GM12878 (cell line): ENCODE measurements at regions not wholly inside any gene's neighbourhood (a gene's known extent, or its start where the extent isn't known, plus 50 kb on each side); places are given as distances from the start of the nearest gene placed in this dataset.

ENCODE experiments used
- ATF2 ChIP-seq: IDR thresholded peaks from 2 replicates; pipeline ENCODE4 v1.6.1; 2012; ENCODE audit warnings: low read length, inconsistent platforms
- CBX5 ChIP-seq: sonication (generic); IDR thresholded peaks from 2 replicates; pipeline ENCODE4 v1.6.1; 2016; ENCODE audit warnings: low read depth, moderate library complexity, mild to moderate bottlenecking, inconsistent platforms
- CHD1 ChIP-seq: IDR thresholded peaks from 2 replicates; pipeline ENCODE4 v1.6.1; 2012; ENCODE audit warnings: low read depth, low read length, improper control_type of control experiment
- E4F1 ChIP-seq: fragments of 450-650 bp; IDR thresholded peaks from 2 replicates; pipeline ENCODE4 v1.6.1; 2018; ENCODE audit warnings: borderline replicate concordance, mild to moderate bottlenecking; ENCODE audit not compliant: partially characterized antibody
- EED ChIP-seq: sonication (generic); IDR thresholded peaks from 2 replicates; pipeline ENCODE4 v1.6.1; 2016; ENCODE audit warnings: antibody characterized with exemption, low read depth
- EGR1 ChIP-seq, 2 experiments: IDR thresholded peaks; 1 replicate in 1 of 2; 2 replicates in 1 of 2; pipeline ENCODE4 v1.6.1; 2011 to 2012; ENCODE audit warnings: low read depth in 2 of 2, low read length in 2 of 2, borderline replicate concordance in 1 of 2, mild to moderate bottlenecking in 1 of 2, moderate library complexity in 1 of 2
- FOXK2 ChIP-seq: fragments of 450-650 bp; IDR thresholded peaks from 2 replicates; pipeline ENCODE4 v1.6.1; 2017; ENCODE audit warnings: mild to moderate bottlenecking, moderate library complexity
- FOXM1 ChIP-seq: IDR thresholded peaks from 2 replicates; pipeline ENCODE4 v1.6.1; 2012; ENCODE audit warnings: low read depth, mild to moderate bottlenecking, inconsistent platforms, low read length, moderate library complexity
- MTA2 ChIP-seq: fragments of 450-650 bp; IDR thresholded peaks from 2 replicates; pipeline ENCODE4 v1.6.1; 2016; ENCODE audit warnings: low read depth, mild to moderate bottlenecking, moderate library complexity
- NFIC ChIP-seq: IDR thresholded peaks from 2 replicates; pipeline ENCODE4 v1.6.1; 2012; ENCODE audit warnings: low read depth, mild to moderate bottlenecking, inconsistent platforms, low read length, moderate library complexity
- NFYB ChIP-seq: IDR thresholded peaks from 2 replicates; pipeline ENCODE4 v1.6.1; 2011; ENCODE audit warnings: low read depth, mild to moderate bottlenecking, low read length, improper control_type of control experiment, moderate library complexity; ENCODE audit not compliant: insufficient read depth
- PKNOX1 ChIP-seq: fragments of 450-650 bp; IDR thresholded peaks from 2 replicates; pipeline ENCODE4 v1.6.1; 2016; ENCODE audit warnings: mild to moderate bottlenecking
- PML ChIP-seq: IDR thresholded peaks from 2 replicates; pipeline ENCODE4 v1.6.1; 2012; ENCODE audit warnings: low read length, inconsistent platforms
- RELA ChIP-seq: fragments of 450-650 bp; IDR thresholded peaks from 2 replicates; pipeline ENCODE4 v1.8.0; 2014; ENCODE audit warnings: borderline replicate concordance; ENCODE audit not compliant: partially characterized antibody
- RELB ChIP-seq: fragments of 450-650 bp; IDR thresholded peaks from 2 replicates; pipeline ENCODE4 v1.6.1; 2017; ENCODE audit warnings: low read depth, mild to moderate bottlenecking, moderate library complexity
- RUNX3 ChIP-seq: IDR thresholded peaks from 2 replicates; pipeline ENCODE4 v1.6.1; 2012; ENCODE audit warnings: low read length, inconsistent platforms
- SPI1 ChIP-seq: IDR thresholded peaks from 2 replicates; pipeline ENCODE4 v1.6.1; 2011; ENCODE audit warnings: low read depth, mild to moderate bottlenecking, low read length, moderate library complexity, borderline replicate concordance; ENCODE audit not compliant: insufficient read depth
- SUZ12 ChIP-seq: fragments of 200-600 bp; sonication (generic); IDR thresholded peaks from one replicate; pipeline ENCODE4 v1.6.1; 2018; ENCODE audit warnings: antibody characterized with exemption, mild to moderate bottlenecking; ENCODE audit not compliant: unreplicated experiment
- ZNF274 ChIP-seq: IDR thresholded peaks from one replicate; pipeline ENCODE4 v1.8.0; 2011; ENCODE audit not compliant: insufficient read length, insufficient read depth
- ZNF592 ChIP-seq: fragments of 450-650 bp; IDR thresholded peaks from 2 replicates; pipeline ENCODE4 v1.6.1; 2017; ENCODE audit warnings: mild to moderate bottlenecking, moderate library complexity

- TF ChIP-seq E4F1 (no peak), ATF2 (no peak), ZNF274 (no peak), MTA2 (no peak), SPI1 (no peak), NFIC (no peak), ZNF592 (no peak), CBX5 (no peak), PKNOX1 (no peak), EGR1 (IDR thresholded peaks at IDR 0.05; ENCODE audit: borderline replicate concordance in 1 of 2, low read depth in 2 of 2, low read length in 2 of 2) (peak in 1 of 2 experiments; percentile 84; a peak in 2 of 3 replicates), RUNX3 (0 out of 2 replicates have a peak, but pooled peaks have one; percentile 22), FOXK2 (no peak), FOXM1 (no peak), SUZ12 (no peak), RELA (no peak), PML (no peak; the same call in 1 of the 2 replicates), EED (peak; percentile 40; the same call in 1 of the 2 replicates), CHD1 (no peak), RELB (no peak), NFYB (no peak)
Measured at GRCh38 chr1:84077476-84078107, 66.5 kb upstream of the PRKACB start (continued).
